ENCODE measurements at regions not wholly inside any gene's neighbourhood (a gene's known extent, or its start where the extent isn't known, plus 50 kb on each side); places are given as distances from the start of the nearest gene placed in this dataset.

GRCh38 chr18:41351430-41351829 lies 603.6 kb upstream of the PIK3C3 start:
- no peaks in the 10 kb centered on the region for H3K79me2 ChIP-seq (ENCODE audit: control insufficient read depth, insufficient read depth, low read length)
- ChIA-PET CTCF (no interaction called here), POLR2A (no interaction called here), SMC1A (ENCODE audit: uncharacterized antibody, unreplicated experiment) (no interaction called here), RAD21 (ENCODE audit: unreplicated experiment) (no interaction called here)
- H3K36me3 ChIP-seq (ENCODE audit: control insufficient read depth in 2 of 2, insufficient read depth in 2 of 2, low read length in 1 of 2) = no peaks in the 10 kb centered on the region
- H3K27ac ChIP-seq (ENCODE audit: control insufficient read depth, insufficient read depth) = no peak overlapping the region
- ATAC-seq (no peak), FAIRE-seq (no peak), DNase-seq (ENCODE audit: low read depth, low spot score) (no peak)
- no peaks in the 10 kb centered on the region for H3K9me3 ChIP-seq (replicated peaks; ENCODE audit: control insufficient read depth, insufficient read depth, low read length)
- no peak for TF ChIP-seq CHD2 (IDR thresholded peaks at IDR 0.05; ENCODE audit: borderline replicate concordance, low read depth, low read length)
- TF ChIP-seq BCL11A (IDR thresholded peaks at IDR 0.05; ENCODE audit: low read depth, low read length) = no peak
- TF ChIP-seq EZH2 (IDR thresholded peaks at IDR 0.05; ENCODE audit: borderline replicate concordance, control insufficient read depth, low read depth, low read length) = no peak
- TF ChIP-seq RCOR1 (conservative IDR thresholded peaks at IDR 0.05; ENCODE audit: low read depth, low read length) = no peak
- no peak for TF ChIP-seq IKZF1 (conservative IDR thresholded peaks at IDR 0.05)
- no peak for TF ChIP-seq CEBPB (IDR thresholded peaks at IDR 0.05; ENCODE audit: borderline replicate concordance in 1 of 2, low read depth in 2 of 2, low read length in 2 of 2)
- no peak for TF ChIP-seq BCLAF1 (IDR thresholded peaks at IDR 0.05)
- TF ChIP-seq POLR2A (IDR thresholded peaks at IDR 0.05; ENCODE audit: low read depth, low read length) = no peak
- TF ChIP-seq SREBF2 (IDR thresholded peaks at IDR 0.05; ENCODE audit: low read length) = no peak
- TF ChIP-seq MTA2 (IDR thresholded peaks at IDR 0.05; ENCODE audit: low read depth) = no peak
- no peaks in the 10 kb centered on the region for H3K4me1 ChIP-seq (ENCODE audit: control insufficient read depth, insufficient read depth, low read length)
- no peak overlapping the region for H3K9ac ChIP-seq (ENCODE audit: control insufficient read depth, insufficient read depth, low read length)
- no peak overlapping the region for H3K4me3 ChIP-seq
- no peaks in the 10 kb centered on the region for H3K27me3 ChIP-seq (replicated peaks in 1 of 2; ENCODE audit: control insufficient read depth in 2 of 2, insufficient read depth in 2 of 2, low read length in 1 of 2)
- no TSS peak for BruUV-seq (replicated peaks)
- no peaks in the 10 kb centered on the region for H4K20me1 ChIP-seq (ENCODE audit: control insufficient read depth, insufficient read depth)
- WGBS (ENCODE audit: insufficient coverage, insufficient replicate concordance, low lambda C conversion rate, missing lambda C conversion rate) = 10% methylated on average over 3 of the region's 3 CpGs
- H3K4me2 ChIP-seq (ENCODE audit: control insufficient read depth, insufficient read depth) = no peak overlapping the region
- intact Hi-C loops (cut with micrococcal nuclease; ENCODE audit: unreplicated experiment) (no loop called here), in situ Hi-C loops (cut with MboI) (no loop called here)
- no peak overlapping the region for H2AFZ ChIP-seq (ENCODE audit: control insufficient read depth, low read depth, low read length)

All from GM12878 (cell line).